KBM-7 (cell line): ENCODE measurements at regions not wholly inside any gene's neighbourhood (a gene's known extent, or its start where the extent isn't known, plus 50 kb on each side); places are given as distances from the start of the nearest gene placed in this dataset.
A peak's percentile ranks its signal among the peaks of the same experiment; 100 is the strongest.
"Not testable (repeated sequence)": the region's sequence is repeated elsewhere in the genome, so short reads cannot be mapped to it uniquely, and the experiment has no call there.

Source experiments
- DNase-seq: peaks from one replicate; pipeline ENCODE4 v3.0.0-alpha.2; 2015
- in situ Hi-C: fragments of 300-500 bp; cut with MboI; formaldehyde crosslinking; loops from 2 replicates; pipeline ENCODE4 v1.14.3; 2020; ENCODE audit warnings: low sequenced_read_pairs, low pct_unique_long_range_greater_than_20kb, mixed read lengths

- in situ Hi-C loops, result no loop called here
- no peak for DNase-seq
Measured at GRCh38 chr7:14092331-14092730, 102.9 kb upstream of the ETV1 start.

- in situ Hi-C loops, result no loop called here
- no peak for DNase-seq
Measured at GRCh38 chr7:14085901-14086300, 96.4 kb upstream of the ETV1 start.

- DNase-seq, result no peak
- in situ Hi-C loops, result no loop called here
Measured at GRCh38 chr7:14083761-14084160, 94.3 kb upstream of the ETV1 start.

- in situ Hi-C loops, result no loop called here
- no peak for DNase-seq
Measured at GRCh38 chr7:14073988-14074387, 84.5 kb upstream of the ETV1 start.

GRCh38 chr7:14073543-14073942 lies 84.1 kb upstream of the ETV1 start:
- DNase-seq, result peak; percentile 39
- in situ Hi-C loops, result no loop called here

- in situ Hi-C loops, result no loop called here
- DNase-seq, result peak; percentile 73
Measured at GRCh38 chr7:14071045-14071444, 81.6 kb upstream of the ETV1 start.

- DNase-seq, result peak; percentile 69
- in situ Hi-C loops, result no loop called here
Measured at GRCh38 chr7:14069961-14070360, 80.5 kb upstream of the ETV1 start.

- in situ Hi-C loops, DNase-seq: not testable (repeated sequence)
Measured at GRCh38 chr7:14066783-14067182, 77.3 kb upstream of the ETV1 start.

GRCh38 chr7:14065286-14065685 lies 75.8 kb upstream of the ETV1 start:
- no peak for DNase-seq
- in situ Hi-C loops, result no loop called here

- peak; percentile 27 for DNase-seq
- in situ Hi-C loops, result no loop called here
Measured at GRCh38 chr7:14055813-14056212, 66.3 kb upstream of the ETV1 start.

GRCh38 chr7:14054125-14054524 lies 64.7 kb upstream of the ETV1 start:
- in situ Hi-C loops, result no loop called here
- no peak for DNase-seq

GRCh38 chr7:14048889-14049288 lies 59.4 kb upstream of the ETV1 start:
- in situ Hi-C loops, result no loop called here

GRCh38 chr7:14047709-14048399 lies 58.4 kb upstream of the ETV1 start:
- peak; percentile 97 for DNase-seq
- in situ Hi-C loops, result no loop called here

More at GRCh38 chr7:14048889-14049288, 59.4 kb upstream of the ETV1 start:
- DNase-seq, result no peak

- no peak for DNase-seq
- in situ Hi-C loops, result no loop called here
Measured at GRCh38 chr7:14045651-14046050, 56.2 kb upstream of the ETV1 start.

- in situ Hi-C loops, result no loop called here
- DNase-seq, result no peak
Measured at GRCh38 chr7:14040528-14040927, 51.1 kb upstream of the ETV1 start.
